Activated B cell treated with CpG ODN at 0.5 μM for 24 hours (primary cell): ENCODE measurements at regions not wholly inside any gene's neighbourhood (a gene's known extent, or its start where the extent isn't known, plus 50 kb on each side); places are given as distances from the start of the nearest gene placed in this dataset.

ENCODE experiments used
- ATAC-seq: fragments of 200-7000 bp; cut with Tn5 transposase; one replicate; pipeline ENCODE4 v1.10.0; 2021; ENCODE audit warnings: low read depth, mild to moderate bottlenecking, moderate library complexity
- CTCF ChIA-PET: fragments of 350-600 bp; sonication (Branson Sonifier 250); formaldehyde crosslinking; loops from one replicate; lab custom pipeline; 2021; ENCODE audit warnings: antibody characterized with exemption; lab: Charles Lee
- POLR2A ChIA-PET: fragments of 350-600 bp; sonication (Branson Sonifier 250); formaldehyde crosslinking; loops from one replicate; lab custom pipeline; 2021; ENCODE audit warnings: antibody characterized with exemption; lab: Charles Lee
- DNase-seq: peaks from one replicate; pipeline ENCODE4 v3.0.0; 2022
- H3K27ac Mint-ChIP-seq: one replicate; pipeline ENCODE4 v1.8.0; 2020; ENCODE audit warnings: mixed read lengths
- H3K27me3 Mint-ChIP-seq: one replicate; pipeline ENCODE4 v1.8.0; 2021; ENCODE audit warnings: mixed read lengths
- H3K36me3 Mint-ChIP-seq: one replicate; pipeline ENCODE4 v1.8.0; 2021; ENCODE audit warnings: low read depth, mixed read lengths
- H3K4me1 Mint-ChIP-seq: one replicate; pipeline ENCODE4 v1.8.0; 2021; ENCODE audit warnings: mixed read lengths
- H3K4me3 Mint-ChIP-seq: one replicate; pipeline ENCODE4 v1.8.0; 2020; ENCODE audit warnings: mild to moderate bottlenecking, mixed read lengths
- H3K9me3 Mint-ChIP-seq: one replicate; pipeline ENCODE4 v1.8.0; 2020; ENCODE audit warnings: mixed read lengths
- CTCF ChIP-seq: fragments of 200-600 bp; IDR thresholded peaks from one replicate; pipeline ENCODE4 v1.8.0; 2022; ENCODE audit warnings: antibody characterized with exemption, mild to moderate bottlenecking
- intact Hi-C: fragments of 100-400 bp; cut with micrococcal nuclease; formaldehyde crosslinking; loops from one replicate; pipeline ENCODE4 v1.15.1; 2024

- intact Hi-C loops = no loop called here
- no peak overlapping the region for H3K4me3 Mint-ChIP-seq
- ATAC-seq (no peak), DNase-seq (no peak)
- H3K27me3 Mint-ChIP-seq = no peaks in the 10 kb centered on the region
- H3K36me3 Mint-ChIP-seq = no peaks in the 10 kb centered on the region
- H3K27ac Mint-ChIP-seq = no peak overlapping the region
- H3K9me3 Mint-ChIP-seq = no peaks in the 10 kb centered on the region
- no peak for TF ChIP-seq CTCF
- POLR2A ChIA-PET = no interaction called here
- no peaks in the 10 kb centered on the region for H3K4me1 Mint-ChIP-seq
- CTCF ChIA-PET = no interaction called here
These were observed 560.7 kb upstream of the TENM3 start for GRCh38 chr4:181682367-181683047.

- ATAC-seq (no peak), DNase-seq (no peak)
- no peak overlapping the region for H3K4me3 Mint-ChIP-seq
- H3K36me3 Mint-ChIP-seq = no peaks in the 10 kb centered on the region
- no peaks in the 10 kb centered on the region for H3K4me1 Mint-ChIP-seq
- intact Hi-C loops = no loop called here
- ChIA-PET POLR2A (no interaction called here), CTCF (no interaction called here)
- TF ChIP-seq CTCF = no peak
- H3K27me3 Mint-ChIP-seq = no peaks in the 10 kb centered on the region
- no peak overlapping the region for H3K27ac Mint-ChIP-seq
- H3K9me3 Mint-ChIP-seq = no peaks in the 10 kb centered on the region
These were observed 558.9 kb upstream of the TENM3 start for GRCh38 chr4:181684310-181684709.

- Mint-ChIP-seq H3K27me3 (no peaks in the 10 kb centered on the region), H3K27ac (no peak overlapping the region), H3K4me3 (no peak overlapping the region), H3K36me3 (no peaks in the 10 kb centered on the region), H3K4me1 (no peaks in the 10 kb centered on the region), H3K9me3 (no peaks in the 10 kb centered on the region)
- ATAC-seq = no peak
- ChIA-PET POLR2A (no interaction called here), CTCF (no interaction called here)
- TF ChIP-seq CTCF = no peak
- intact Hi-C loops = no loop called here
- no peak for DNase-seq
These were observed 557.7 kb upstream of the TENM3 start for GRCh38 chr4:181685461-181685860.

GRCh38 chr4:181685911-181686310, 557.3 kb upstream of the TENM3 start:
- TF ChIP-seq CTCF = no peak
- intact Hi-C loops = no loop called here
- CTCF ChIA-PET = no interaction called here

GRCh38 chr4:181687116-181687515, 556.1 kb upstream of the TENM3 start:
- CTCF ChIA-PET = no interaction called here
- intact Hi-C loops = no loop called here

More at GRCh38 chr4:181685911-181686310, 557.3 kb upstream of the TENM3 start:
- no peak overlapping the region for H3K4me3 Mint-ChIP-seq
- DNase-seq (no peak), ATAC-seq (no peak)
- POLR2A ChIA-PET = no interaction called here
- H3K4me1 Mint-ChIP-seq = no peaks in the 10 kb centered on the region
- H3K36me3 Mint-ChIP-seq = no peaks in the 10 kb centered on the region
- H3K27ac Mint-ChIP-seq = no peak overlapping the region
- no peaks in the 10 kb centered on the region for H3K27me3 Mint-ChIP-seq
- H3K9me3 Mint-ChIP-seq = no peaks in the 10 kb centered on the region

More at GRCh38 chr4:181687116-181687515, 556.1 kb upstream of the TENM3 start:
- no peak overlapping the region for H3K27ac Mint-ChIP-seq
- no peaks in the 10 kb centered on the region for H3K27me3 Mint-ChIP-seq
- DNase-seq (no peak), ATAC-seq (no peak)
- no peak overlapping the region for H3K4me3 Mint-ChIP-seq
- no peaks in the 10 kb centered on the region for H3K9me3 Mint-ChIP-seq
- POLR2A ChIA-PET = no interaction called here
- no peaks in the 10 kb centered on the region for H3K4me1 Mint-ChIP-seq
- H3K36me3 Mint-ChIP-seq = no peaks in the 10 kb centered on the region
- TF ChIP-seq CTCF = no peak
